NT2/D1 (cell line): ENCODE measurements at regions not wholly inside any gene's neighbourhood (a gene's known extent, or its start where the extent isn't known, plus 50 kb on each side); places are given as distances from the start of the nearest gene placed in this dataset.

Source experiments
- DNase-seq: peaks from one replicate; pipeline ENCODE4 v3.0.0-alpha.2; 2011; ENCODE audit warnings: low read depth, low spot score
- H3K27me3 ChIP-seq: 2 replicates; pipeline ENCODE4 v1.6.0; 2011; ENCODE audit warnings: mild to moderate bottlenecking; ENCODE audit not compliant: insufficient read length, insufficient read depth
- H3K36me3 ChIP-seq: 2 replicates; pipeline ENCODE4 v1.6.1; 2011; ENCODE audit warnings: mild to moderate bottlenecking, low read length, mixed read lengths; ENCODE audit not compliant: insufficient read depth, insufficient read length
- H3K4me1 ChIP-seq: 2 replicates; pipeline ENCODE4 v1.5.1; 2011; ENCODE audit not compliant: insufficient read depth, insufficient read length
- H3K4me3 ChIP-seq: 2 replicates; pipeline ENCODE4 v1.5.1; 2011; ENCODE audit warnings: low read depth; ENCODE audit not compliant: insufficient read length
- H3K9ac ChIP-seq: 2 replicates; pipeline ENCODE4 v1.6.0; 2011; ENCODE audit warnings: low read depth; ENCODE audit not compliant: insufficient read length
- H3K9me3 ChIP-seq: 2 replicates; pipeline ENCODE4 v1.5.1; 2011; ENCODE audit warnings: mild to moderate bottlenecking, low read length; ENCODE audit not compliant: insufficient read depth
- SUZ12 ChIP-seq: IDR thresholded peaks from 2 replicates; pipeline ENCODE4 v1.6.1; 2011; ENCODE audit not compliant: insufficient read length, insufficient read depth; ENCODE audit errors: extremely low read depth
- YY1 ChIP-seq: IDR thresholded peaks from 2 replicates; pipeline ENCODE4 v1.6.1; 2011; ENCODE audit not compliant: insufficient read length, insufficient read depth
- ZNF274 ChIP-seq: IDR thresholded peaks from 2 replicates; pipeline ENCODE4 v1.6.1; 2011; ENCODE audit warnings: mild to moderate bottlenecking, low read depth, low read length

- H3K4me1 ChIP-seq: no peaks in the 10 kb centered on the region
- H3K27me3 ChIP-seq: no peaks in the 10 kb centered on the region
- H3K9ac ChIP-seq: no peak overlapping the region
- no peak overlapping the region for H3K4me3 ChIP-seq
- H3K9me3 ChIP-seq: no peaks in the 10 kb centered on the region
- H3K36me3 ChIP-seq: no peaks in the 10 kb centered on the region
- TF ChIP-seq SUZ12: no peak
- no peak for TF ChIP-seq YY1
- TF ChIP-seq ZNF274: no peak
- no peak for DNase-seq
These were observed 336.6 kb downstream of the DSC3 start for GRCh38 chr18:30705943-30706342.

GRCh38 chr18:30698571-30698970 is 344.0 kb downstream of the DSC3 start:
- no peak for TF ChIP-seq SUZ12
- no peak for TF ChIP-seq ZNF274
- no peak for TF ChIP-seq YY1
- H3K27me3 ChIP-seq: no peaks in the 10 kb centered on the region
- no peaks in the 10 kb centered on the region for H3K9me3 ChIP-seq
- H3K4me3 ChIP-seq: no peak overlapping the region
- no peak for DNase-seq
- H3K9ac ChIP-seq: no peak overlapping the region
- H3K4me1 ChIP-seq: no peaks in the 10 kb centered on the region
- H3K36me3 ChIP-seq: no peaks in the 10 kb centered on the region

DNA sequence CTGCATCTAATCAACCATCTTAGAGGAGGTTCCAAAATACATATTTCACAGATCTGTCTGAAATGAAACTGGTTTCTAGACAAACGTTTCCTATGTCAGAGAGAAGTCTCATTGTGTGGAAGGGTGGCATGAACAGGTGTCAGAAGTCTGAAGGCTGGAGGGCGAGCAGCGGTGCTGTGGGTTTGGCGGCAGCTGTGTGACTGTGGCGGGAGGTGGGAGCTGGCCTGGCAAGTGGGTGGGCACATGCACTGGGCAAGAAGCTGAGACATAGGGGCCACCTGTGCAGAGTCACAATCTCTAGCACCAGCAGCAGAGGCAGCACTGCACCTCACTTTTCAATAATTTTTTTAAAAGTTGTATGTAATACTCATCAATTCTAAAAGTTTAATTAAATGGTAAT is 346.3 kb downstream of the DSC3 start:
- no peaks in the 10 kb centered on the region for H3K9me3 ChIP-seq
- H3K9ac ChIP-seq: no peak overlapping the region
- no peaks in the 10 kb centered on the region for H3K27me3 ChIP-seq
- TF ChIP-seq YY1: no peak
- no peak for TF ChIP-seq SUZ12
- TF ChIP-seq ZNF274: no peak
- DNase-seq: no peak
- H3K4me3 ChIP-seq: no peak overlapping the region
- no peaks in the 10 kb centered on the region for H3K4me1 ChIP-seq
- no peaks in the 10 kb centered on the region for H3K36me3 ChIP-seq

DNA sequence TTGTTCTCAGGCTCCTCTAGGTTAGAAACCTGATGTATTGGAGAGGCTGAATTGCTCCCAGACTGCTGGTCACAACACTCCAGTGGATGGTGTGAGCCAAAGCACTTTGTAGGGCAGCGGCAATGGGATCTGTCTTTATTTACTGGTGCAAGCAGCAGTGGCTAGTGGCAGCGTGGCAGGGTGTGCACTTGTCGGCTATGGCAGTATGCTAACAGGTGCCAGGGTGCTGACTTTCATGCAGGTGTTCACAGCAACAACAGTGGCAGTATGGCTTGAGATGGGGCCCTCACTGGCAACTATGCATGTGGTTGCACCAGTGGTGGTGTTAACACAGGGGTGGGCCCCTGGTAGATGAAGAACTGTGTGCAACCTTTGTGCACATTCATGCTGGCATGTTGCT is 347.8 kb downstream of the DSC3 start:
- Histone ChIP-seq H3K4me3 (no peak overlapping the region), H3K9me3 (no peaks in the 10 kb centered on the region), H3K36me3 (no peaks in the 10 kb centered on the region), H3K27me3 (no peaks in the 10 kb centered on the region), H3K9ac (no peak overlapping the region), H3K4me1 (no peaks in the 10 kb centered on the region)
- TF ChIP-seq SUZ12: no peak
- TF ChIP-seq ZNF274: no peak
- no peak for TF ChIP-seq YY1
- no peak for DNase-seq

DNA sequence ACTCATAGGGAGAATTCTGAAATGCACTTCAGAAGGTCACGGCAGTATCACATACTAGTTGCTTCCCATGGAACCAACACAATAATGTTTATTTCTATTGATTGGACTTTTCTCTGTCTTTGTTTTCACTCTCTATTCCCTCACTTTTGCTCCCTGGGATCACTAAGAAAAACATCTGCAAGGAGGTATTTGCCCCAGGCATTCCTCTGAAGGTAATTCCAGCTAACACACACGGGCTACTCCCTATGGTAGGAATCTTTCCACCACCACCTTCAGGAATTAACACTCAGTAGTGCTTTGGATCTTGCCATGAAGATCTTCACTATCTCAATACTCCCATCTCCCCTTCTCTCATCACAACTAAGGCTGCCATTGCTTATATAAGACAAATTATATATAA is 353.3 kb downstream of the DSC3 start:
- no peak overlapping the region for H3K9ac ChIP-seq
- no peaks in the 10 kb centered on the region for H3K4me1 ChIP-seq
- no peak for DNase-seq
- TF ChIP-seq SUZ12: no peak
- no peak for TF ChIP-seq YY1
- no peak for TF ChIP-seq ZNF274
- no peaks in the 10 kb centered on the region for H3K27me3 ChIP-seq
- no peak overlapping the region for H3K4me3 ChIP-seq
- H3K9me3 ChIP-seq: no peaks in the 10 kb centered on the region
- H3K36me3 ChIP-seq: no peaks in the 10 kb centered on the region

- no peak for DNase-seq
- no peaks in the 10 kb centered on the region for H3K9me3 ChIP-seq
- no peak for TF ChIP-seq ZNF274
- no peak for TF ChIP-seq YY1
- TF ChIP-seq SUZ12: no peak
- H3K4me3 ChIP-seq: no peak overlapping the region
- no peak overlapping the region for H3K9ac ChIP-seq
- no peaks in the 10 kb centered on the region for H3K27me3 ChIP-seq
- no peaks in the 10 kb centered on the region for H3K36me3 ChIP-seq
- H3K4me1 ChIP-seq: no peaks in the 10 kb centered on the region
These were observed 355.0 kb downstream of the DSC3 start for GRCh38 chr18:30687501-30687900.

- no peaks in the 10 kb centered on the region for H3K36me3 ChIP-seq
- TF ChIP-seq ZNF274: no peak
- no peak for TF ChIP-seq YY1
- TF ChIP-seq SUZ12: no peak
- H3K27me3 ChIP-seq: no peaks in the 10 kb centered on the region
- H3K9ac ChIP-seq: no peak overlapping the region
- DNase-seq: no peak
- no peak overlapping the region for H3K4me3 ChIP-seq
- no peaks in the 10 kb centered on the region for H3K9me3 ChIP-seq
- no peaks in the 10 kb centered on the region for H3K4me1 ChIP-seq
These were observed 357.6 kb downstream of the DSC3 start for GRCh38 chr18:30684825-30685481.

DNA sequence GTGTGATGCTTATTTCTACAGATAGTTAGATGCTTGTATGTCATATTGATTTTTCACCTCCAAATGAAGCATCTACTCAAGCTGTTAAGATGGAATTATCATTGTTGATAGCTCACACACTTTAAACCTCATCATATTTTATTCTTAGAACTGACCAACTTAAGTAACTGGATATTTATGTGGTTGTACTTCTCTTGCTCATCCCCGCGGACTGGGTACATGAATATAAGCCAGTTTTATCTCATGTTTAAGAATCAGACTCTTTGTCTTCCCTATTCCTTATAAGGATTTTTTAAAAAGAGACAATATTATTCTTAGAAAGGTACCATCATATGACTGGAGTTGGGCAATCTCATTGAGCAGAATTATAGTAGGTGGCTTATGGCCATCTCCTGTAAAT is 358.7 kb downstream of the DSC3 start:
- Histone ChIP-seq H3K9me3 (no peaks in the 10 kb centered on the region), H3K4me3 (no peak overlapping the region), H3K36me3 (no peaks in the 10 kb centered on the region), H3K4me1 (no peaks in the 10 kb centered on the region), H3K27me3 (no peaks in the 10 kb centered on the region), H3K9ac (no peak overlapping the region)
- DNase-seq: no peak
- TF ChIP-seq YY1 (no peak), SUZ12 (no peak), ZNF274 (no peak)
